ENCODE measurements at regions not wholly inside any gene's neighbourhood (a gene's known extent, or its start where the extent isn't known, plus 50 kb on each side); places are given as distances from the start of the nearest gene placed in this dataset.
A peak's percentile ranks its signal among the peaks of the same experiment; 100 is the strongest.
"Not testable (repeated sequence)": the region's sequence is repeated elsewhere in the genome, so short reads cannot be mapped to it uniquely, and the experiment has no call there.

DNA sequence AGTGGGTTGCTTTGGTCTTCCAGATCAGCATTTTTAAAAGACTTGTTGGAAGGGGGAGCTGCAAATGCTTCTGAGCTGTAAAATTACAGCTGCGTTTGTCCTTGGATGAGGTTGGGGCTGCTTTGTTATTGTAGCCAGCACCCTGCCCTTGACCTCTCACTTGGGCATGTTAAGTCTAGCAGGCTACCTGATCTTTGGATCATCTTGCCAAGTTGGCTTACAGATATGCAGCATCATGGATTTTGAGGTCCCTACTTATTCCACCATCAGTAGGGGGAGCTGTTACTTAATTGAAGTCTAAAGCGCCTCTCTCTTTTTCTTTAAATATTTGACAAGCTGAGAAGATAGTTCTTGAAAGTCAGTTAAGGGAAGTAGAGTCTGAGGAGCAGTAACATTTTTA lies 793.0 kb downstream of the MCTP2 start:
- no peaks in the 10 kb centered on the region for H3K36me3 ChIP-seq (ENCODE audit: control insufficient read depth, insufficient read depth, low read length)
- DNase-seq (ENCODE audit: low read depth) = peak; percentile 63
- H3K27me3 ChIP-seq (ENCODE audit: control insufficient read depth, insufficient read depth, low read length) = no peaks in the 10 kb centered on the region
- no peak for FAIRE-seq
- TF ChIP-seq, protein P1, sequence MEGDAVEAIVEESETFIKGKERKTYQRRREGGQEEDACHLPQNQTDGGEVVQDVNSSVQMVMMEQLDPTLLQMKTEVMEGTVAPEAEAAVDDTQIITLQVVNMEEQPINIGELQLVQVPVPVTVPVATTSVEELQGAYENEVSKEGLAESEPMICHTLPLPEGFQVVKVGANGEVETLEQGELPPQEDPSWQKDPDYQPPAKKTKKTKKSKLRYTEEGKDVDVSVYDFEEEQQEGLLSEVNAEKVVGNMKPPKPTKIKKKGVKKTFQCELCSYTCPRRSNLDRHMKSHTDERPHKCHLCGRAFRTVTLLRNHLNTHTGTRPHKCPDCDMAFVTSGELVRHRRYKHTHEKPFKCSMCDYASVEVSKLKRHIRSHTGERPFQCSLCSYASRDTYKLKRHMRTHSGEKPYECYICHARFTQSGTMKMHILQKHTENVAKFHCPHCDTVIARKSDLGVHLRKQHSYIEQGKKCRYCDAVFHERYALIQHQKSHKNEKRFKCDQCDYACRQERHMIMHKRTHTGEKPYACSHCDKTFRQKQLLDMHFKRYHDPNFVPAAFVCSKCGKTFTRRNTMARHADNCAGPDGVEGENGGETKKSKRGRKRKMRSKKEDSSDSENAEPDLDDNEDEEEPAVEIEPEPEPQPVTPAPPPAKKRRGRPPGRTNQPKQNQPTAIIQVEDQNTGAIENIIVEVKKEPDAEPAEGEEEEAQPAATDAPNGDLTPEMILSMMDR (IDR thresholded peaks at IDR 0.05; ENCODE audit: insufficient read depth, low read length, severe bottlenecking) = peak; percentile 59
- H3K4me3 ChIP-seq (ENCODE audit: low read depth, low read length) = no peak overlapping the region

DNA sequence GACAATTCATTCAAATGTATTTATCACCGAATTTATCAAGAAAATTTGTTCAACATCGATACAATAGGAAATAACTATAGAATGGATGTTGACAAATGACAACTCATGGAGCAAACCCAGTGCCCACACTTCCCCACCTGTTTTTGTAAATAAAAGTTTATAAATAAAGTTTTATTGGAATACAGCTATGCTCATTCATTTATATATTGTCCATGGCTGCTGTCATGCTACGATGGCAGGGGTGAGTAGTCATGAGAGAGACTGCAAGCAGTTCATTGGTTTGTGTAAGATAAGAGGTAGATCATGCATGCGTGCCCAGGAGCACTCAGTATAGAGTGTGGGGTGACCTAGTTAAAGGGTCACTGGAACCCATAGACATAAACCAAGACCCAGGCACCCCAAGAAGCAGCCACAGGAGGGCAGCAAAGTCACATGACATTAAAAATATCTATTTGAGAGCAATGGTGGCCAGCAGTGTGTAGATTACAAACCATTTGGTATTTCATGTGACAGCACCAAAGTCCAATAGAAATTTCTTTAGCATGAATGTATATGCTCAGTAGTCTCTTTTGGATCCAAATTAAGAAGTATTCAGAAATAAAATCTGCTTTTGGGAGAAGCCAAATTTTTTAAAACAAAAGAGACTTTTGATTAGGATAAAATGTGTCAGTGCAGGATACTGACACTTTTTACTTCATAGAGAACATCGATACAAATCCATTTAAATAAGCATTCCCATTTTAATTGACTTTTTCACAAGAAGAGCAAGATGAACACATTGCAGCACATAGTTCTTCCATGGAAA lies 794.8 kb downstream of the MCTP2 start:
- H3K27me3 ChIP-seq (ENCODE audit: control insufficient read depth, insufficient read depth, low read length) = no peaks in the 10 kb centered on the region
- no peak overlapping the region for H3K4me3 ChIP-seq (ENCODE audit: low read depth, low read length)
- no peaks in the 10 kb centered on the region for H3K36me3 ChIP-seq (ENCODE audit: control insufficient read depth, insufficient read depth, low read length)
- FAIRE-seq (no peak), DNase-seq (ENCODE audit: low read depth) (peak; percentile 47)
- TF ChIP-seq, protein P1 (IDR thresholded peaks at IDR 0.05; ENCODE audit: insufficient read depth, low read length, severe bottlenecking) = peak; percentile 67

DNA sequence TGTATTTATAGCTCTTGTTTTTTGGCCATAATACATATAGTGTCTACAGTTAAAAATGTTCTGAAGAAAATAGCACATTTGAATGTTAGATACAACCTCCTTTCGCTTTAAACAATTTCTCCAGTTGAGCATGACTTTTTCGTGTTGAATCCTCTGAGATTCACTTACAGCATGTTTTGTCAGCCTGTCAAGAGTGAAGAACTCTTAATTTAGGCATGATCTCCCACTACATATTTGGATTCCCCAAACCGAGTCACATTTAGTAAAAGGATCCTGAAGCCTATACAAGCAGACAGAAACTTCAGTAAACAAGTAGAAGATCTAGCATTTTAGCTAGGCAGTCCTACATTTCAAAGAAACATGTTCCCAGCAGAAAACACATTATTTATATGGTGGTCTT lies 796.6 kb downstream of the MCTP2 start:
- Histone ChIP-seq H3K4me3 (ENCODE audit: low read depth, low read length) (no peak overlapping the region), H3K36me3 (ENCODE audit: control insufficient read depth, insufficient read depth, low read length) (no peaks in the 10 kb centered on the region), H3K27me3 (ENCODE audit: control insufficient read depth, insufficient read depth, low read length) (no peaks in the 10 kb centered on the region)
- FAIRE-seq (no peak), DNase-seq (ENCODE audit: low read depth) (no peak)
- TF ChIP-seq, protein P1 (IDR thresholded peaks at IDR 0.05; ENCODE audit: insufficient read depth, low read length, severe bottlenecking) = no peak

DNA sequence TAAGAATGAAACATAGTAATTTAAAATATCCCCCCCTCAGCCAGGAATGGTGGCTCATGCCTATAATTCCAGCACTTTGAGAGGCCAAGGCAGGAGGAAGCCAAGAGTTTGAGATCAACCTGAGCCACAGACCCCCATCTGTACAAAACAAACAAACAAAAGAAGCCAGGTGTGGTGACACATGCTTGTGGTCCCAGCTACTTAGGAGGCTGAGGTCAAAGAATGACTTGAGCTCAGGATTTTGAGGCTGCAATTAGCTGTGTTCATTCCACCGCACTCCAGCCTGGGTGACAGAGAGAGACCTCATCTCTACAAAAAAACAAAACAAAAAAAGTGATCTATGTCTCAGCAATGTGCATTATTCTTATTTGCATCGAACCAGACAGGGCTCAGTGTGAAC lies 800.8 kb downstream of the MCTP2 start:
- no peak for DNase-seq (ENCODE audit: low read depth)
- TF ChIP-seq, protein P1 (IDR thresholded peaks at IDR 0.05; ENCODE audit: insufficient read depth, low read length, severe bottlenecking) = no peak
- Histone ChIP-seq H3K4me3 (ENCODE audit: low read depth, low read length) (no peak overlapping the region), H3K36me3 (ENCODE audit: control insufficient read depth, insufficient read depth, low read length) (no peaks in the 10 kb centered on the region), H3K27me3 (ENCODE audit: control insufficient read depth, insufficient read depth, low read length) (no peaks in the 10 kb centered on the region)
- no peak for FAIRE-seq

DNA sequence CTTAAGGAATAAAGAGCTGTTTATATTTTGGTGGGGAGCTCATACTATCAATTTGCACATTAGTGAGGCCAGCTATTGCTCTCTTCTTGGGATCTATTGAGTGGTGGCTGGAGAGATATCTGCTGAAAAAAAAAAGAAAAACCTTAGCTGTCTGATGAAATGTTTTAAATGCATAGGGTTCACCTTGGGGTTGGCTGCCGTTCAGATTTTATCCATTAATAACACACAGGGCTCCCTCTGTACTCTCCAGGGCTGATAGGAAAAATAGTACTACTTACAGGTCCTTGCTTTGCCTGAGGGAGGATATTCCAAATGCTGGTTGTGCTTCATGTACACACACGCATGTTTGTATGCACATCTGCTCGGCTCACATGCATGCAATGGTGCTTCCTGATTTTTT lies 803.7 kb downstream of the MCTP2 start:
- Histone ChIP-seq H3K4me3 (ENCODE audit: low read depth, low read length) (no peak overlapping the region), H3K36me3 (ENCODE audit: control insufficient read depth, insufficient read depth, low read length) (no peaks in the 10 kb centered on the region), H3K27me3 (ENCODE audit: control insufficient read depth, insufficient read depth, low read length) (no peaks in the 10 kb centered on the region)
- DNase-seq (ENCODE audit: low read depth) (no peak), FAIRE-seq (no peak)
- TF ChIP-seq, protein P1 (IDR thresholded peaks at IDR 0.05; ENCODE audit: insufficient read depth, low read length, severe bottlenecking) = no peak

DNA sequence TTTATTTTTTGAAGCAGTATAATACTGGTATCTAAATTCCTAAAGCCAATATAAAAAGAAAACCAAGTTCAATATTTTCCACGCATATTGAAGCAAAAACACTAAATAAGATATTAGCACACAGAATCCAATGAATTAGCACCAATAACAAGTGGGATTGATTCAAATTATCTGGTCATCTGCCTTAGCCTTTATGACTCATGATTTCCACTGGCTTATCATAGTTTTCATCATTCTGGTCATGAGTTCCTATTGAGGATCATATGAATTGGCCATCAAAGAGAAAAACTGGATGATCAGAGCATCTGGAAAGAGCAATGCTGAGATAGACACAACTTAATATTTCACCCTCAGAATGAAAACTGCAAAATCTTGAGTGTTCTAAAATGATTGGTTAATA lies 809.9 kb downstream of the MCTP2 start:
- Histone ChIP-seq H3K36me3 (ENCODE audit: control insufficient read depth, insufficient read depth, low read length) (no peaks in the 10 kb centered on the region), H3K4me3 (ENCODE audit: low read depth, low read length) (no peak overlapping the region), H3K27me3 (ENCODE audit: control insufficient read depth, insufficient read depth, low read length) (no peaks in the 10 kb centered on the region)
- DNase-seq (ENCODE audit: low read depth) (no peak), FAIRE-seq (no peak)
- TF ChIP-seq, protein P1 (IDR thresholded peaks at IDR 0.05; ENCODE audit: insufficient read depth, low read length, severe bottlenecking) = no peak

DNA sequence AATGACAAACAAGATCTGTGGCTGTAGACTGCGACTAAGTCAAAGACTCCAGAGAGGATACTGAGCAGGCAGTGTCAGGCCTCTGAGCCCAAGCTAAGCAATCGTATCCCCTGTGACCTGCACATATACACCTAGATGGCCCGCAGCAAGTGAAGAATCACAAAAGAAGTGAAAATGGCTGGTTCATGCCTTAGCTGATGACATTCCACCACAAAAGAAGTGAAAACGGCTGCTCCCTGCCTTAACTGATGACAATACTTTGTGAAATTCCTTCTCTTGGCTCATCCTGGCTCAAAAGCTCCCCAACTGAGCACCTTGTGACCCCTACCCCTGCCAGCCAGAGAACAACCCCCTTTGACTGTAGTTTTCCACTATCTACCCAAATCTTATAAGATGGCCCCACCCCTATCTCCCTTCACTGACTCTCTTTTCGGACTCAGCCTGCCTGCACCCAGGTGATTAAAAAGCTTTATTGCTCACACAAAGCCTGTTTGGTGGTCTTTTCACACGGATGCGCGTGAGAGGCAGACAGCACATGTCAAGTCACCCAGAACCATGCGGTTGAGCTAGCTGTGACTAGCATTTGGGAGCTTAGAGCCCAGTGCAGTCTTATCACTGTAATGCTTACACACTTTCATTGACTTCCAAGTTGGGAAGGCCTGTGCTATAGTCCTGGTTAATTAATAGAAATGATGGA lies 812.0 kb downstream of the MCTP2 start:
- not testable (repeated sequence) for DNase-seq (ENCODE audit: low read depth); H3K27me3 ChIP-seq (ENCODE audit: control insufficient read depth, insufficient read depth, low read length); H3K36me3 ChIP-seq (ENCODE audit: control insufficient read depth, insufficient read depth, low read length); H3K4me3 ChIP-seq (ENCODE audit: low read depth, low read length); FAIRE-seq
